ENCODE measurements at regions not wholly inside any gene's neighbourhood (a gene's known extent, or its start where the extent isn't known, plus 50 kb on each side); places are given as distances from the start of the nearest gene placed in this dataset.

DNA sequence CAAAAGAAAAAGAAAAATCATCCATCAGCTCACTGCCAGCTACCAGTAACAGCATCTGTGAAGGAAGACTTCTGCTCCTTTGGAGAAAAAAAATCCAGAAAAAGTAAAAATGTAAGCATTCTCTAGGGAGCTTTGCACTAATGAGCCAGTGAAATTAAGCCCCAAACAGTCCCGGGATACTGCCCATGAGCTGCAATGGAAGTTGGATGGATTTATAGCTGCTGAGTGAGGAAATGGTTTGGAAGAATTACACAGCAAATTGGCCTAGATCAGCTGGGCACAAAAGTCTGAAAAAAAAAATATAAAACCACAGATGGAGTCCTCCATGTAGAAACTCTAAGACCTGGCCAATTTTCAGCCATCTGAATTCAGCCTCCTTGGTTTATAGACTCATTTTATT is 462.9 kb upstream of the USP15 start:
- DNase-seq (no peak), ATAC-seq (no peak)
- intact Hi-C loops (cut with micrococcal nuclease): no loop called here

- no peak for DNase-seq
- no peak for ATAC-seq
- intact Hi-C loops (cut with micrococcal nuclease): no loop called here
Observed at GRCh38 chr12:61798778-61799177, 461.4 kb upstream of the USP15 start.

DNA sequence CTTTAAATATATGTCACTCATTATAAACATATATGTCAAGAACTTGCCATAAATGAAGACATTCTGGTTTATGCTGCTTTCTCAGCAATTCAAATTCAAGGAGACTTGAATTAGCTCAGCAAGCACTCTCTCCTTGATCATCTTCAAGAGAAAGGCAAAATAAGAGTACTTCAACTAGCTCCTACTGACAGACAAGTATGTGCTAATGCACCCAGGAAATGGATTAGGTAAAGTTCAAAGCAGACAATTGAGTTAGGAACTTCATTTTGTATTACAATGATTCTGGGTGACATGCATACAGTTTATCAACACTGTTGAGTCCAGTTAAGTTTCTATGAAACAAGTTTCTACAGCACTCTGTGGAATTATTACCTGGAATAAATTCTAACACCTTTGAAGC is 455.9 kb upstream of the USP15 start:
- ATAC-seq: no peak
- DNase-seq: no peak
- intact Hi-C loops (cut with micrococcal nuclease): no loop called here

DNA sequence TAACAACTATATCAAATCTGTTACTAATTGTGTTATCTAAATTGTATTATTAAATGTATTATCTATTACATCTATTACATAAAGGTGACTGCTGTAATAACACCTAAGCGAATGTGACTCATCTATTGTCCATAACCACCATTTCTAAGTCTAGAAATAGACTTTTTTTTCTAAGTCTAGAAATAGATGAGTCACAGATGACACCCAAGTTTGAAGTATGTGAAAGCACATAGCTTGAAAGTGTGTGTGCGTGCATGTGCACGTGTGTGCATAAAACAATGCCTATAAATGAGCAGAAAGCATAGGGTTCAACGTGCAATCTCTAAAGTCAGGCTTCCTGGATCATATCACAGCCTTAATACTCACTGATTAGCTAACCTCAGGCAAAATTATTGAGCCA is 451.3 kb upstream of the USP15 start:
- ATAC-seq: no peak
- intact Hi-C loops (cut with micrococcal nuclease): no loop called here
- no peak for DNase-seq

DNA sequence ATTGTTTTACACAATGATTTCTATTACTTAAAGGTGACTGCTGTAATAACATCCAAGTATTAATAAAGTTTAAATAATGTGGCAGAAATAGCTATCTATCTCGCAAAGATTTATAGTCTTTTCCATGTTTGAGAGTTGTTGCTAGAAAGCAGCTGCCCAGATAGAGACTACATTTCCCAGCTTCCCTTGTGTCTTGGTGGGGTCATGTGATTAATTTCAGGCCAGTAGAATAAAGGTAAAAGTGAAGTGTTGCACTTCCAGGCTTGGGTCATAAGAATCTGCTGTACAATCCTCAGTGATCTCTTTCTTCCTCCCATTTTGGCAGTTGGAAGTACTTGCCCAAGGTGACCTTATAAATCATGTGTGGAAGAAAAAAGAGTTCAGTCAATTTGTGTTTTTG is 449.7 kb upstream of the USP15 start:
- intact Hi-C loops (cut with micrococcal nuclease): no loop called here
- no peak for ATAC-seq
- no peak for DNase-seq

GRCh38 chr12:61821381-61821780 is 438.8 kb upstream of the USP15 start:
- ATAC-seq (no peak), DNase-seq (no peak)
- intact Hi-C loops (cut with micrococcal nuclease): no loop called here

GRCh38 chr12:61823102-61823501 is 437.1 kb upstream of the USP15 start:
- DNase-seq: no peak
- no peak for ATAC-seq
- intact Hi-C loops (cut with micrococcal nuclease): no loop called here

DNA sequence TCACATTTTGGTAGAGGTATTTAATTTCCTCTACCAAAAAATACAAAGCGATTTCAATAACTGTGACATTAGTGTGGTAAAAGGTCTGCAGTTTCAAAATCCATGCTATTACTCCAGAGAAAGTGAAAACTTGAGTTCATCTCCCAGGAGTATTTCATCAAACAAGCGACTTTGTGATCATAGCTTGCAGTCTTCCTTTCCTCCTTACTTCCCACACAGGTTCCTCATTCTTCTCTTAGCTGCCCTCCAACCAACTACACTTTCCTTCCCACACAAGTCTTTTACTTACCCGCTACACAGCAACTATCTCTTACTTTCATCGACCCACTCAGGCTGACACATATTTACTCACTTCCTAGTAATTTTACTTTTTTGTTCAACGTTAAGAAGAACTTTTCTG is 413.4 kb upstream of the USP15 start:
- no peak for DNase-seq
- intact Hi-C loops (cut with micrococcal nuclease): no loop called here
- no peak for ATAC-seq

DNA sequence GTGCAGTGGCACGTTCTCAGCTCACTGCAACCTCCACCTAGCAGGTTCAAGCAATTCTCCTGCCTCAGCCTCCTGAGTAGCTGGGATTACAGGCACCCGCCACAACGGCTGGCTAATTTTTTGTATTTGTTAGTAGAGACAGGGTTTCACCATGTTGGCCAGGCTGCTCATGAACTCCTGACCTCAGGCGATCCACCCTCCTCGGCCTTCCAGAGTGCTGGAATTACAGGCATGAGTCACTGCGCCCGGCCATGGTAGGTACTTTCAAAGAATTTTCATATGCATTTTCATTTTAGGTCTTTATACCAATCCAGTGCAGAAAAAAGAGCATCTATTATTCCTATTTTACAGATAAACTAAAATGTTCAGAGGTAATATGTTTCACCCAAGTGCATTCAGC is 411.3 kb upstream of the USP15 start:
- no peak for ATAC-seq
- intact Hi-C loops (cut with micrococcal nuclease): no loop called here
- DNase-seq: no peak

- no peak for DNase-seq
- ATAC-seq: no peak
- intact Hi-C loops (cut with micrococcal nuclease): no loop called here
Observed at GRCh38 chr12:61853945-61854344, 406.3 kb upstream of the USP15 start.

DNA sequence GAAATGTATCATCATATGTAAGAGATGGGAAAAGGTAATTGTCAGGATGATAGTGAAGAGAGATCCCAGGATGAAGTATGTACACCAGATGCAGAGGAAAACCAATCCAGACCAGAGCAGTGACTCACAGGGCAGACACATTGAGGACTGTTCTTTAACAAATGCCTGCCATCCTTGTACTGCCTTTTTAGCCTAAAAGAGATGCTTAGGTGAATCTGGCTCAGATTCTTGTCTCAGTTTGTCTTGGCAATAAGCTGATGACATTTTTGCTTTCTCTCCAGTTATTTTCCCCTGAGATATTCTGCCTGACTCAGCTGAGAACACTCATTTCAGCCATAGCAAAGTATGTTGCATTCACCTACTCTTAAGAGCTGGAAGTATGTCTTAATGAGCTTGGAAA is 405.3 kb upstream of the USP15 start:
- DNase-seq (no peak), ATAC-seq (no peak)
- intact Hi-C loops (cut with micrococcal nuclease): no loop called here

DNA sequence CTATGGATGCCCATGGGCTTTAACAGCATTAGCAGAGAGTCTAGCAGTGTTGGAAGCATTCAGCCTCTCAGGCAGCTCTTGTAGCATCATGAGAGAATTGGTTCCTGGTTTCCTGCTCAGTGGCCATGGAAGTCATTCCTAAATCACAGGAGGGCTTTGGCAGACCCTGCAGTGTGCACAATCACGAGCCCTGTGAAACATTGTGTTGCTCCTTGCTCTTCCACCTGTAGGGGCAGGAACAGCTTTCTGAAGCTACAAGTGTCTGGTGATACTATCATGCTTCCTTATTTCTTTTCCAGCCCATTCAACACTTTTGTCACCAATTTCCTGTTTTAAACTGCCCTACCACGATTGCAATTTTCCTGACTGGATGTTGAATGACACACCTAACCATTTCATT is 402.2 kb upstream of the USP15 start:
- ATAC-seq (no peak), DNase-seq (no peak)
- intact Hi-C loops (cut with micrococcal nuclease): no loop called here

GRCh38 chr12:61860451-61860850 is 399.8 kb upstream of the USP15 start:
- no peak for ATAC-seq
- intact Hi-C loops (cut with micrococcal nuclease): no loop called here
- no peak for DNase-seq

DNA sequence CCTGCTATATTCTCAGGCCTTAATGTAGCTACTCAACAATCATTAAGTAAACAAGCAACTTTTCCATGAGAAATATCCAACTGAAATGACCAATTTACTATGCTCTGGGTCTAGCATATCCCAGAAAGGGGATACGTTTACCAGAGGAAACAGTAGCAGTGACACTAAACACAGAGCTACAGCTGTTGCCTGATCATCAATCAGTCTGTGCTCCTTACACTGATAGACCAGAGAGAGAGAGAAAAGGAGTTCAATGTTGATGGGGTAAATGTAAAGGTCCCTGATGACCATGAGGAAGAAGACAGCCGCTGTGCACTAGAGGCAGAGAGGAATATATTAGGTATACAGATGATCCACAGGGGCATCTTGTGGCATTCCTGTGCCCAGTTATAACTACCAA is 397.2 kb upstream of the USP15 start:
- ATAC-seq: no peak
- intact Hi-C loops (cut with micrococcal nuclease): no loop called here
- no peak for DNase-seq

GRCh38 chr12:61863811-61864210 is 396.4 kb upstream of the USP15 start:
- DNase-seq (no peak), ATAC-seq (no peak)

DNA sequence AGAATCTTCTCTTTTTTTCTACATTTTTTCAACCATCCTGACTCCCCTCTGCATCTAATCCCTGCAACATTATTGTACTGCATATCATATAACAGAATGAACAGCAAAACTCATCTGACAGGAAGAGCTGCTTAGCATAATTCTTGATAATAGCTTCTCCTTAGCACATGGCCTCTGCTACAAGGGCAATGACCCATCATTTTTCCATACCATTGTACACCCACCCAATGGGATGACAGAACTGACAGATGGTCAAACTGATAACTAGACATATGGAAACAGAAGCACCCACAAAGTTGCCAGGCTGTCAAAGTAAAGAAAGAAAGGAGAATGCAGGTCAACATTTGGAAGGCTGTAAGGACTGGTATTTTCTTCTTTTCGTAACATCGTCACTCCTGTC is 390.4 kb upstream of the USP15 start:
- DNase-seq (no peak), ATAC-seq (no peak)
- intact Hi-C loops (cut with micrococcal nuclease): no loop called here

More at GRCh38 chr12:61863811-61864210, 396.4 kb upstream of the USP15 start:
- intact Hi-C loops (cut with micrococcal nuclease): no loop called here

DNA sequence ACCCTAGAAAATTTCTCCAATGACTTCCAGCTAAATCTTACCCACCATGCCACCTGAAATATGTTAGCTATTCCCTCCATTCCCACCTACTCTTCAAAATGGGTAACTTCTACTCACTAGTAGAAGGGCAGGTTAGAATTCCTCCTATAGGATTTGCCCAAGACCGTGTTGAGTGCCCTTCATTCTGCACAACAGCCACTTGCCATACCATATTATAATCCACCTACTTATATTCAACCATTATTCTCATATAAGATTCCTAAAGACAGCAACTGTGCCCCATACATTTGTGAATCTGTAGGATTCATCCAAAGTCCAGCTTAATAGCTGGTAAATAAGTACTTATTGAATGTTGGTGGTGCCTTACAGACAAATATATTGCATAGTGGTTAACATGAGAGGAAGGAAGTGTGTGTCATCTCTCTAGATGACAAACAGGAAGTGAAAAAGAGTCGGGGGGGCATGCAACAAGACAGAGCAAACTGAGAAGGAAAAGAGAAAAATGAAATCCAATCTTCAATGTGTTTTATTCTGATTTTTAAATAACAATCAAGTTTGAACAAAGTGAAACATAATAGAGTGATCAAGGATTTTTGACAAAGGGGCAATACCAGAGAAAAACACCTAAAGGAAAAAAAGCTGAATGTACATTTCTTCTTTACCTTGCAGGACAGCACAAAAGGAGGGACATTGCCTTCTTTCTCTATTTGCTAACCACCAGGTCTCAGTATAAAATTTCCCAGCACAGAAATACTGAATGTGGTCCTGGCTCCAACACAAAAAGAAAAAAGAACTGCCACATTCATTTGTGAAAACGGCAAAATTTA is 389.3 kb upstream of the USP15 start:
- intact Hi-C loops (cut with micrococcal nuclease): no loop called here
- ATAC-seq (no peak), DNase-seq (no peak)

GRCh38 chr12:61871485-61871810 is 388.8 kb upstream of the USP15 start:
- ATAC-seq: no peak
- no peak for DNase-seq
- intact Hi-C loops (cut with micrococcal nuclease): no loop called here

DNA sequence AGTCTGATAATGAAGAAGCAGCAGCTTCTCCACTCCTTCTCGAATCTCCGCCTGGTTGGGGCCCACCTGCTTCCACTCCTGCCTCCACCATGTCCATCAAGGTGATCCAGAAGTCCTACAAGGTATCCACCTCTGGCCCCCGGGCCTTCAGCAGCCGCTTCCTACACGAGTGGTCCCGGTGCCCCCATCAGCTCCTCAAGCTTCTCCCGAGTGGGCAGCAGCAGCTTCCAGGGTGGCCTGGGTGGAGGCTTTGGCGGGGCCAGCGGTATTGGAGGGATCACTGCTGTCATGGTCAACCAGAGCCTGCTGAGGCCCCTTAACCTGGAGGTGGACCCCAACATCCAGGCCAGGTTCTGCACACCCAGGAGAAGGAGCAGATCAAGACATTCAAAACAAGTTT is 381.0 kb upstream of the USP15 start:
- peak; percentile 18 for DNase-seq
- intact Hi-C loops (cut with micrococcal nuclease): no loop called here

GRCh38 chr12:61880186-61880585 is 380.0 kb upstream of the USP15 start:
- no peak for DNase-seq
- no peak for ATAC-seq
- intact Hi-C loops (cut with micrococcal nuclease): no loop called here

More for the DNA sequence above, 381.0 kb upstream of the USP15 start:
- ATAC-seq: no peak

- intact Hi-C loops (cut with micrococcal nuclease): no loop called here
- no peak for DNase-seq
- no peak for ATAC-seq
Observed at GRCh38 chr12:61891632-61892031, 368.6 kb upstream of the USP15 start.

DNA sequence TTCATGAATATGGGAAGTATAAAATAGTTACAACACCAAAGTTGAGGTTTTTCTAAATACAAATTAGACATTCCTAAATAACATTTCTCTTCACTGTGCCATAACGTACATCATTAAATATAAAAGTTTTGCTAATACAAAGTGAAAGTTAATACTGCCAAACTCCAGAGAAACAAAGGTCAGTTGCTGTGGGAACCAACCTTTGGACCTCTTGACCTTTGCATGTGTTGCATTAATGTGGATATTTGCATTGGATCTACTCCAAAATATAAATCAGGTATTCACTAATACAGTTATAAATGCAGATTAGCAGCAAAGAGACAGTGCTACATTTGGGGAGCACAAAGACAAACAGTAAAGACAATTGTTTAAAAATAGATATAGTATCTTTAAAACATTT is 366.0 kb upstream of the USP15 start:
- intact Hi-C loops (cut with micrococcal nuclease): no loop called here
- DNase-seq (no peak), ATAC-seq (no peak)

Data from left ventricle myocardium superior (tissue), 1 donor.